ENCODE measurements at regions not wholly inside any gene's neighbourhood (a gene's known extent, or its start where the extent isn't known, plus 50 kb on each side); places are given as distances from the start of the nearest gene placed in this dataset.
A peak's percentile ranks its signal among the peaks of the same experiment; 100 is the strongest.

DNA sequence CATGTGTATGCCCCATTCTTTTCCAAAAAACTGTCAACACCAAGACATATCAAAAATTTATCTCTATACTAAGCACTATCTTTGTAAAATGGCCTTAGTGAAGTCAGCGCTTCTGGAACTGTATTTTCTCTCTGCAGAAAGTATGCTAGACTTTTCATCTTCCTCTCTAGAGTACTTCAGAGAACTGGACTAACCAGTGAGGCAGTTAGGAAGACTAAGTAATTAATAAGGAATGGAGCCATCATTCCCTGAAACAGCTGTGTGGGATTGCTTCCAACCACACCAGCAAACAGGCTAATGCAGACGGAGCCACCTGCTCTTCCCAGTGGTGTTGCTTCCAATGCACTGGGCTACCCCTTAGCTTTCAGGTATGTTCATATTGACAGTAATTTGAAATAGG lies 169.1 kb upstream of the FUT9 start:
- TF ChIP-seq SMC3 (conservative IDR thresholded peaks at IDR 0.05; ENCODE audit: poor library complexity) (no peak), RAD21 (conservative IDR thresholded peaks at IDR 0.05) (no peak), TAF1 (IDR thresholded peaks at IDR 0.05; ENCODE audit: low read depth) (no peak), POLR2AphosphoS5 (IDR thresholded peaks at IDR 0.05) (no peak), EP300 (conservative IDR thresholded peaks at IDR 0.05; ENCODE audit: poor library complexity, severe bottlenecking) (no peak), EZH2 (IDR thresholded peaks at IDR 0.05; ENCODE audit: borderline replicate concordance, insufficient read depth, low read length, poor library complexity, severe bottlenecking) (no peak), MXI1 (conservative IDR thresholded peaks at IDR 0.05; ENCODE audit: poor library complexity, severe bottlenecking) (no peak)
- TF ChIP-seq, protein P1, sequence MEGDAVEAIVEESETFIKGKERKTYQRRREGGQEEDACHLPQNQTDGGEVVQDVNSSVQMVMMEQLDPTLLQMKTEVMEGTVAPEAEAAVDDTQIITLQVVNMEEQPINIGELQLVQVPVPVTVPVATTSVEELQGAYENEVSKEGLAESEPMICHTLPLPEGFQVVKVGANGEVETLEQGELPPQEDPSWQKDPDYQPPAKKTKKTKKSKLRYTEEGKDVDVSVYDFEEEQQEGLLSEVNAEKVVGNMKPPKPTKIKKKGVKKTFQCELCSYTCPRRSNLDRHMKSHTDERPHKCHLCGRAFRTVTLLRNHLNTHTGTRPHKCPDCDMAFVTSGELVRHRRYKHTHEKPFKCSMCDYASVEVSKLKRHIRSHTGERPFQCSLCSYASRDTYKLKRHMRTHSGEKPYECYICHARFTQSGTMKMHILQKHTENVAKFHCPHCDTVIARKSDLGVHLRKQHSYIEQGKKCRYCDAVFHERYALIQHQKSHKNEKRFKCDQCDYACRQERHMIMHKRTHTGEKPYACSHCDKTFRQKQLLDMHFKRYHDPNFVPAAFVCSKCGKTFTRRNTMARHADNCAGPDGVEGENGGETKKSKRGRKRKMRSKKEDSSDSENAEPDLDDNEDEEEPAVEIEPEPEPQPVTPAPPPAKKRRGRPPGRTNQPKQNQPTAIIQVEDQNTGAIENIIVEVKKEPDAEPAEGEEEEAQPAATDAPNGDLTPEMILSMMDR (IDR thresholded peaks at IDR 0.05; ENCODE audit: poor library complexity, severe bottlenecking) = no peak
- TF ChIP-seq, protein P2, sequence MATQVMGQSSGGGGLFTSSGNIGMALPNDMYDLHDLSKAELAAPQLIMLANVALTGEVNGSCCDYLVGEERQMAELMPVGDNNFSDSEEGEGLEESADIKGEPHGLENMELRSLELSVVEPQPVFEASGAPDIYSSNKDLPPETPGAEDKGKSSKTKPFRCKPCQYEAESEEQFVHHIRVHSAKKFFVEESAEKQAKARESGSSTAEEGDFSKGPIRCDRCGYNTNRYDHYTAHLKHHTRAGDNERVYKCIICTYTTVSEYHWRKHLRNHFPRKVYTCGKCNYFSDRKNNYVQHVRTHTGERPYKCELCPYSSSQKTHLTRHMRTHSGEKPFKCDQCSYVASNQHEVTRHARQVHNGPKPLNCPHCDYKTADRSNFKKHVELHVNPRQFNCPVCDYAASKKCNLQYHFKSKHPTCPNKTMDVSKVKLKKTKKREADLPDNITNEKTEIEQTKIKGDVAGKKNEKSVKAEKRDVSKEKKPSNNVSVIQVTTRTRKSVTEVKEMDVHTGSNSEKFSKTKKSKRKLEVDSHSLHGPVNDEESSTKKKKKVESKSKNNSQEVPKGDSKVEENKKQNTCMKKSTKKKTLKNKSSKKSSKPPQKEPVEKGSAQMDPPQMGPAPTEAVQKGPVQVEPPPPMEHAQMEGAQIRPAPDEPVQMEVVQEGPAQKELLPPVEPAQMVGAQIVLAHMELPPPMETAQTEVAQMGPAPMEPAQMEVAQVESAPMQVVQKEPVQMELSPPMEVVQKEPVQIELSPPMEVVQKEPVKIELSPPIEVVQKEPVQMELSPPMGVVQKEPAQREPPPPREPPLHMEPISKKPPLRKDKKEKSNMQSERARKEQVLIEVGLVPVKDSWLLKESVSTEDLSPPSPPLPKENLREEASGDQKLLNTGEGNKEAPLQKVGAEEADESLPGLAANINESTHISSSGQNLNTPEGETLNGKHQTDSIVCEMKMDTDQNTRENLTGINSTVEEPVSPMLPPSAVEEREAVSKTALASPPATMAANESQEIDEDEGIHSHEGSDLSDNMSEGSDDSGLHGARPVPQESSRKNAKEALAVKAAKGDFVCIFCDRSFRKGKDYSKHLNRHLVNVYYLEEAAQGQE (IDR thresholded peaks at IDR 0.05; ENCODE audit: borderline replicate concordance) = no peak
- Histone ChIP-seq H2AFZ (ENCODE audit: low read depth, low read length) (no peak overlapping the region), H3F3A (ENCODE audit: insufficient read depth, low read length, poor library complexity, severe bottlenecking) (peaks cover 6% of the 10 kb centered on the region), H3K9me3 (ENCODE audit: low read length) (no peaks in the 10 kb centered on the region), H3K79me2 (replicated peaks; ENCODE audit: insufficient read depth, low read length) (no peaks in the 10 kb centered on the region), H3K9ac (ENCODE audit: low read length) (peak overlapping the region; percentile 17), H4K20me1 (ENCODE audit: insufficient read depth) (no peaks in the 10 kb centered on the region), H3K4me3 (ENCODE audit: low read length) (peak overlapping the region; percentile 7), H3K27me3 (ENCODE audit: insufficient read depth, low read depth, low read length) (no peaks in the 10 kb centered on the region), H3K27ac (ENCODE audit: low read length) (peak overlapping the region; percentile 67), H3K9me2 (ENCODE audit: insufficient read depth, low read length) (no peaks in the 10 kb centered on the region), H3K36me3 (ENCODE audit: insufficient read depth, low read length) (no peaks in the 10 kb centered on the region), H3K4me2 (ENCODE audit: low read length) (no peak overlapping the region)

DNA sequence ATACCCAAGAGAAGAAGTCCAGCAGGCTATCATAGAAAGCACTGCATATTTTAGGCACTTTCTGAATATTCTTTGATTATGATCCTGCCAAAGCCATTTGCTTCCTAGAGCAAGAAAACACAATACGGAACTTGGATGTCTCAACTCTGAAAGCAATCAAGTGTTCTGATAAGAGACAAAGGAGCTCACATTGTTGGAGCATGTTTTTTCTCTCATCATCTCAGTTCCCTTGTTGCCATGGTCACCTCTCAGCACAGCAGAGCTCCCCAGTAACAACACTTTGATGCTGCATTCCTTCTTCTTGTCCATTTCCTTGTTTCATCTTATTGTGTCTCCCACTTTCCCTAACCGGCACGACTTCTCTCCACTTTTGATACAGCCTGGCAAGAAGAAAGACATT lies 168.7 kb upstream of the FUT9 start:
- Histone ChIP-seq H2AFZ (ENCODE audit: low read depth, low read length) (no peak overlapping the region), H3K27ac (ENCODE audit: low read length) (peak overlapping the region; percentile 67), H3K9me3 (ENCODE audit: low read length) (no peaks in the 10 kb centered on the region), H3K9me2 (ENCODE audit: insufficient read depth, low read length) (no peaks in the 10 kb centered on the region), H3K9ac (ENCODE audit: low read length) (peak overlapping the region; percentile 17), H3K36me3 (ENCODE audit: insufficient read depth, low read length) (no peaks in the 10 kb centered on the region), H3K4me3 (ENCODE audit: low read length) (peak overlapping the region; percentile 7), H3K4me2 (ENCODE audit: low read length) (no peak overlapping the region), H4K20me1 (ENCODE audit: insufficient read depth) (no peaks in the 10 kb centered on the region), H3F3A (ENCODE audit: insufficient read depth, low read length, poor library complexity, severe bottlenecking) (peaks cover 6% of the 10 kb centered on the region), H3K27me3 (ENCODE audit: insufficient read depth, low read depth, low read length) (no peaks in the 10 kb centered on the region), H3K79me2 (replicated peaks; ENCODE audit: insufficient read depth, low read length) (no peaks in the 10 kb centered on the region)
- TF ChIP-seq, protein P2 (IDR thresholded peaks at IDR 0.05; ENCODE audit: borderline replicate concordance) = no peak
- TF ChIP-seq, protein P1 (IDR thresholded peaks at IDR 0.05; ENCODE audit: poor library complexity, severe bottlenecking) = no peak
- TF ChIP-seq RAD21 (conservative IDR thresholded peaks at IDR 0.05) = peak; percentile 16
- TF ChIP-seq POLR2AphosphoS5 (IDR thresholded peaks at IDR 0.05) = peak; percentile 45
- peak; percentile 39 for TF ChIP-seq EP300 (conservative IDR thresholded peaks at IDR 0.05; ENCODE audit: poor library complexity, severe bottlenecking)
- TF ChIP-seq MXI1 (conservative IDR thresholded peaks at IDR 0.05; ENCODE audit: poor library complexity, severe bottlenecking) = no peak
- no peak for TF ChIP-seq TAF1 (IDR thresholded peaks at IDR 0.05; ENCODE audit: low read depth)
- no peak for TF ChIP-seq SMC3 (conservative IDR thresholded peaks at IDR 0.05; ENCODE audit: poor library complexity)
- no peak for TF ChIP-seq EZH2 (IDR thresholded peaks at IDR 0.05; ENCODE audit: borderline replicate concordance, insufficient read depth, low read length, poor library complexity, severe bottlenecking)
